Right renal cortex interstitium (tissue), 3 donors: ENCODE measurements at regions not wholly inside any gene's neighbourhood (a gene's known extent, or its start where the extent isn't known, plus 50 kb on each side); places are given as distances from the start of the nearest gene placed in this dataset.

Source experiments
- DNase-seq, 3 donors: peaks; one replicate each; pipeline ENCODE4 v3.0.0-alpha.2; 2013; ENCODE audit warnings: low read depth in 3 of 3, low spot score in 2 of 3

DNA sequence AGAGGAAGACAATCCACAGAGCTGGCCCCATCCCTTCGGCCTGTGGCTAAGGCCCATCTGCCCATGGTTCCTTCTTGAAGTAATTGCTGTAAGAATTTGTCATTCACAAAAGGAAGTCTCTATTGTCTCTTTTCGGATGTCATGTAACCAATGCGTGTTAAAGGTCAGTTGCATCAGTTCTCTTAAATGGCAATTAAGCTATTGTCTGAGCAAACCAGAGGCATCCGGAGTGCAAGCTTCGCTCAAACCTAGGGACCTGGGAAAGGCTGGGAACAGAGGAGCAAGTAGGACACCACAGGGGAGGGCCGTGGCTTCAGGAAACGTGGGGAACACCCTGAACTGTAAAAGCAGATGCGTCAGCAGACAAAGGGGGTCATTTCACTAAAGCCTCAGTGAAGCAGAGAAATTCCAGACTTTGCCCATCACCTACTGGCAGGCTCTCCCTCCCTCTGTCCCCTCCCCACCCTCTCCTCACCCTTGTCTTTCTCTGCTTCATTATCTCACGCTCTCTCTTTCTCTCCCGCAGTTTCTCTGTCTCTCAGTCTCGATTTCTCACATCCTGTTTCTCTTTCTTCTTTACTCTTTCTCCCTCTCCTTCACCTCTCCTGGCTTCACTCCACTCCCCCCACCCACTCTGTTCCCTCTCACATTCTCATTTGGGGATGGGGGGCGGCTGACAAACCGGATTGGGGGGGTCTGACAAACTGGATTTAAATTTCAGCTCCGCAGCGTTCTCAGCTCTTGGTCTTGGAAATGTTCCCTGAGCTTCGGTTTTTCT is 204.6 kb upstream of the TNP1 start:
- DNase-seq = no peak

GRCh38 chr2:217063238-217063755 is 203.4 kb upstream of the TNP1 start:
- no peak for DNase-seq

- no peak for DNase-seq
These were observed 202.9 kb upstream of the TNP1 start for GRCh38 chr2:217062768-217063167.

DNA sequence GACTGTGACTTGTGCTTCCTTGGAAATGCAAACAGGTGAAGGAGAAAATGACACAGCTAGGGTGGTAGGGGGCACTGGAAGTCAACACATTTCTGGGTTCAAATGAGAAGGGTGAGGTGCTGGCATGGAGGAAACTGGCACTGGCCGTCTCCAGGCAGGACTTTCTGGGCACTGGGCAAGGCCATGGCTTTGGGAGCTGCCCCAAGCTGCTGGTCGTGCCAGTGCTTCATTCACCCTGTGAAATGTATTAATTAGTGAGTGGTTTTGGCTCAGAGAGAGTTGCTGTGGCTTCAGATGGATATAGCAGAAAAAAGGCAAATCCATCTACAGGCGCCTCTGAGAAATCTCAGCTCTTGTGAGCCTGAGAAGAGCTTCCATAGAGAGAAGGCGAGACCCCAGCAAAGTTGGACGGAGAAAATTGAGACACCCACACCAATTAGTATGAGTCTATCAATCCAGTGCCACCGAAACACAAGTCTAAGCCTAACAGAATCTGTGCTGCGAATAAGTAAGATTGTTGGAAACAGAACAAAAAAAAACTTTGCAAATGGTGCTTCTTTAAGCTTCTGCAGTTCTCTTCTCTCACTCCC is 202.1 kb upstream of the TNP1 start:
- DNase-seq = no peak

DNA sequence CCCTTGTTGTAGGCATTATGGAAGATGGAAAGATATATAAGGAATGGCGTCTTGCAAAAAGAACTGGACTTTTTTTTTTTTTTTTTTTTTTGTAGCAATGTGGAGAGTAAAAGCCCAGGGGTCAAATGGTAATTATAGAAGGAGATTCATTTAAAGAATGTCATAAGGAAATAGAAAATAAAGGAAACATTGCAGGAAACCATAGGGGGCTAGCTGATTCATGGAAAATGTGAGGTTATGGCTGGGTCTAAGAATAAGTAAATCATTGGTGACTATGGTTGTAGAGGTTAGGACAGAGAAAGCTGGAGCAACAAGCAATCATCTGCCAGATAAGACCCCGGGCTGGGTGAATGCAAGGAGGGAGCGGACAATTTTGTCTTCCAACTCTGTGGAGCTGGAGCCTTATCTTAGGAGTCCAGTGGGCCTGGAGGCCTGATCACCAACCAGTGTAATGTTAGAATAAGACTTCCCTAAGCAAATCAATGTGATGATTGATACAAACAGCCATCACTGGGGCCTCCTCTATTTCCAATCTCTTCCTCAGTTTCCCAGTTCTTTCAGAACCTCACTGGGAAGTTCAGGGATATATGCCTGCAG is 201.2 kb upstream of the TNP1 start:
- DNase-seq = no peak

DNA sequence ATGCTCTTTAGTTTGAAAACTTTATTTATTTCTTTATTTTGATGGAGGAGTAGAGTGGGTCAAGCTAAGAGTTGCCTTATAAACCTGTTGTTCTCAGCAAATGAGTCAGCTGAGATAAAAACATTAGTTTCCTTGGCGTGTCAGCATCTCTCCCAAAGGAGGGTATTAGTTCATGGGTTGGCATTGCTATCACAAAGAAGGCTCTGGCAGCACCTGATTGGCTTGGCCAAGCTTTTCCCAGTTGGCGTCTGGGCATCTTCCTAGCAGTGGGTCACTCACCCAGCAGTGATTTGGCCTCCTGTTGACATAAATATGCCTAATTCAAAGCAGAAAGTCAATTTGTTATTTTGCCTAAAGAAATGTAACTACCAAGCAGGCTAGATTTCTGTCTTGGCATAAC is 200.7 kb upstream of the TNP1 start:
- DNase-seq = no peak

GRCh38 chr2:217058791-217059755 is 199.2 kb upstream of the TNP1 start:
- no peak for DNase-seq

DNA sequence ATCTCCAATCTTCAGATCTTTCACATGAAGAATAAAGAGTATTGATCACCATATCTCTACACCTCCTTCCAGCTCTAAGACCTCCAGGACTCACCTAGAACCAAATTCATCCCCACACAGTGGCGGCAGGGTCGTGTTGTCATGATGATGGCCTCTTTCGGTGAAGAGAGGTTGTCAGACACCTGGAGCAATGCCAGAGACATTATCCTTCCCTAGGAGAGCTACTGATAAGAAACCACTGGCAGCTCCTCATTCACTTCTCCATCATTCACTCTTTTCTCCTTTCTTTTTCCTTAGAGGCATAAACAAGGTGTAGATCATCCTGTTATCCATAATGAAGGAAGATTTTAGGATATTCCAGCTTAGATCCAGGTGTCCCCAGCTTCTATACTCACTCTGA is 197.9 kb upstream of the TNP1 start:
- no peak for DNase-seq

GRCh38 chr2:217055624-217056023 is 195.8 kb upstream of the TNP1 start:
- DNase-seq = no peak

DNA sequence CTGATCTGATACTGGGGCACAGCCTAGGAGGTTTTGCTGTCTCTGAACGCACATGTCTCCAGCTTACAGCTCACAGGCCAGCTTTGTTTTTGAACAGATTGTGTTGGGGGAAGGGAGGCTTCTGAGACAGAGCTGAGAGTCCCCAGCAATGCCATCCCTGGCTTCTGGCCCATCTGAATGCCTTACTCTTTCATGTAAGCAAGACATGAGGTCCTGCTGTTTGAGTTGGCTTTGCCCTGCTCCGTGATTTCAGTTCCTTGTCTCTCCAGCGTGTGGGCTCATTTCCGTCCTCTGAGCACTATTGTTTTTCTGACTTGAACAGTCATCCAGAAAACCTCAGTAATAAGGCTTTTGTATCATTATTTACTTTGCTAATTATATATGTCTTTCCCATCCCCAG is 194.9 kb upstream of the TNP1 start:
- DNase-seq = no peak

- no peak for DNase-seq
These were observed 193.2 kb upstream of the TNP1 start for GRCh38 chr2:217052856-217053577.

- no peak for DNase-seq
These were observed 191.6 kb upstream of the TNP1 start for GRCh38 chr2:217051416-217051815.

GRCh38 chr2:217049956-217050355 is 190.1 kb upstream of the TNP1 start:
- no peak for DNase-seq

GRCh38 chr2:217049422-217049821 is 189.6 kb upstream of the TNP1 start:
- no peak for DNase-seq

- DNase-seq = no peak
These were observed 188.9 kb upstream of the TNP1 start for GRCh38 chr2:217048730-217049129.

GRCh38 chr2:217047631-217048030 is 187.8 kb upstream of the TNP1 start:
- no peak for DNase-seq

- DNase-seq = no peak
These were observed 187.3 kb upstream of the TNP1 start for GRCh38 chr2:217047209-217047608.

DNA sequence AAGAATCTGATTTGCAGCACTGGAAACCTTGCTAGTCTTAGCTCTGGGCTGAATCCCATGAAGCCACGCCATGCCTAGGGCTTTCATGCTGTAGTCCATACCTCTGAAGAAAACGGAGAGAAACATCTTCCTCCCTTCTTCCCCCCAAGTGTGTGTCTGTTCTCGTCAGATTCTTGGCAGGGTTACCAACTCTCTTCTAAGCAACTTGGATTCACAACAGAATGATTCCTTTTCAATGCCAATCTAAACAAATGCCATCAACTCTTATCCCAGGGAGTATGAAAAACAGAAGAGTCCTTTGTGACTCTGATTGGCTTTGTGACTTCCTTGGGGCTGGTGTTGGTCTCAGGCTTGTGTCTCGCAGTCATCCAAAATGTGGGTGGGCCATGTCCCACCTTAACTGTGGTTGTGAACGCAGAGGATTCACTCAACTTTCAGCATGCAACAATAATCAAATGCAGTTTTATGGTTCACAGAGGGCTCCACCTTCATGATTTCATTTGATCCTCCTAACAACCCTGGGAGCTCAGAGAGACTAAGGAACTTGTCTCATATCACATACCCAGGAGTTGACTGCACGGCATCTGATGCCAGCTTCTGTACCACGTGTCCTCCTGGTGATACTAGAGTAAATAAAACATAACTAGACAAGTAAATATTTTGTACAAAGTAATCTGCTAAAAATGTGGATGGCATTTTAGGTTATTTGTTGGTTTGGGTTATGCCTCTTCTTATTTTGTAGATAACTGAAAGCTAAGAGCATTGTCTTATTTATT is 186.0 kb upstream of the TNP1 start:
- DNase-seq = no peak

DNA sequence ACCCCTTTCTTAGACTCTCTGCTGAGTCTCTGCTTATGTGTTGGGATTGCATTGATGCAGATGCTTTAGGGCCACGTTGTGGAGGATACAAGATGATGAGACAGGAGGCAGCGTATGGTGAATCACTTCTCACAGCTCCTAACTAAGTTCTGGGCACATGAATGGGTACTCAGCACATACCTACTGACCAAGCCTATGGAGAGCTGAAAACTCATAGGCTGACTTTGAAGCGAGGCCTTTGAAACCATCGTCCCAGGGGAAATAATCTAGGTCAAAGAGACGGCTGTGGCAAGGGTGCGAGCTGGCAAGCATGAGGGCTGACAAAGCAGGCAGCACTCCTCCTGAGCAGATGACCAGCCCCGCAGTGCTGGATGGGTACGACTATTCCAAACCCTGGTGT is 180.2 kb upstream of the TNP1 start:
- DNase-seq = no peak
